Calu3 (cell line): ENCODE measurements at regions not wholly inside any gene's neighbourhood (a gene's known extent, or its start where the extent isn't known, plus 50 kb on each side); places are given as distances from the start of the nearest gene placed in this dataset.

Experiments used
- BruUV-seq: library from RNA; stranded (reverse); fragments of 400-500 nt; replicated peaks from 2 replicates; lab custom pipeline; 2021; lab: Mats Ljungman, UMichigan
- CTCF ChIA-PET: fragments of 300-600 bp; sonication (Branson Sonifier 250); formaldehyde crosslinking; loops from one replicate; lab custom pipeline; 2022; ENCODE audit warnings: antibody characterized with exemption; lab: Charles Lee
- DNase-seq: peaks from one replicate; pipeline ENCODE4 v3.0.0; 2022
- H3K27ac Mint-ChIP-seq: one replicate; pipeline ENCODE4 v1.8.0; 2022; ENCODE audit warnings: mixed read lengths; ENCODE audit not compliant: unreplicated experiment
- H3K27me3 Mint-ChIP-seq: one replicate; pipeline ENCODE4 v1.8.0; 2022; ENCODE audit warnings: mixed read lengths; ENCODE audit not compliant: unreplicated experiment
- H3K36me3 Mint-ChIP-seq: one replicate; pipeline ENCODE4 v1.8.0; 2022; ENCODE audit warnings: mild to moderate bottlenecking, moderate library complexity, mixed read lengths; ENCODE audit not compliant: insufficient read depth, unreplicated experiment
- H3K4me1 Mint-ChIP-seq: one replicate; pipeline ENCODE4 v1.8.0; 2022; ENCODE audit warnings: mild to moderate bottlenecking, low read depth, mixed read lengths; ENCODE audit not compliant: unreplicated experiment
- H3K4me3 Mint-ChIP-seq: one replicate; pipeline ENCODE4 v1.8.0; 2022; ENCODE audit warnings: mild to moderate bottlenecking, low read depth, moderate library complexity, mixed read lengths; ENCODE audit not compliant: unreplicated experiment
- H3K9me3 Mint-ChIP-seq: one replicate; pipeline ENCODE4 v1.8.0; 2022; ENCODE audit warnings: low read depth, mixed read lengths; ENCODE audit not compliant: unreplicated experiment
- CTCF ChIP-seq: fragments of 200-600 bp; IDR thresholded peaks from one replicate; pipeline ENCODE4 v1.8.0; 2022; ENCODE audit warnings: antibody characterized with exemption; ENCODE audit not compliant: unreplicated experiment
- intact Hi-C: fragments of 100-400 bp; cut with micrococcal nuclease; formaldehyde crosslinking; loops from one replicate; pipeline ENCODE4 v1.10.0; 2022; ENCODE audit not compliant: unreplicated experiment

GRCh38 chr9:121573717-121574485, 74.3 kb upstream of the GGTA1 start:
- no peaks in the 10 kb centered on the region for H3K9me3 Mint-ChIP-seq
- peaks cover 2% of the 10 kb centered on the region for H3K4me1 Mint-ChIP-seq
- no TSS peak for BruUV-seq
- no peak for DNase-seq
- H3K27me3 Mint-ChIP-seq = peaks cover 8% of the 10 kb centered on the region
- TF ChIP-seq CTCF = no peak
- no peak overlapping the region for H3K4me3 Mint-ChIP-seq
- CTCF ChIA-PET = interaction anchor here (0.5 to 1.3 kb wide), 4 partner anchors 17 to 75 kb away, joined by 3 to 10 read pairs (median 3); no protein-coding TSS in a partner anchor
- intact Hi-C loops = no loop called here
- H3K36me3 Mint-ChIP-seq = no peaks in the 10 kb centered on the region
- H3K27ac Mint-ChIP-seq = no peak overlapping the region

- Mint-ChIP-seq H3K4me3 (no peak overlapping the region), H3K9me3 (no peaks in the 10 kb centered on the region), H3K27me3 (peaks cover 8% of the 10 kb centered on the region), H3K4me1 (peaks cover 9% of the 10 kb centered on the region), H3K36me3 (no peaks in the 10 kb centered on the region), H3K27ac (no peak overlapping the region)
- no peak for TF ChIP-seq CTCF
- intact Hi-C loops = no loop called here
- no TSS peak for BruUV-seq
- DNase-seq = no peak
- CTCF ChIA-PET = no interaction called here
Measured at GRCh38 chr9:121574774-121575519, 75.3 kb upstream of the GGTA1 start.

- no TSS peak for BruUV-seq
Measured at GRCh38 chr9:121576281-121577075, 75.0 kb upstream of the DAB2IP start.

More at GRCh38 chr9:121576281-121577075, 75.0 kb upstream of the DAB2IP start:
- DNase-seq = no peak
- peaks cover 2% of the 10 kb centered on the region for H3K27me3 Mint-ChIP-seq
- CTCF ChIA-PET = interaction anchor here (0.7 to 1.0 kb wide), 2 partner anchors 18 to 26 kb away, joined by 3 to 4 read pairs; no protein-coding TSS in a partner anchor
- H3K4me3 Mint-ChIP-seq = no peak overlapping the region
- no peak for TF ChIP-seq CTCF
- H3K4me1 Mint-ChIP-seq = peaks cover 13% of the 10 kb centered on the region
- intact Hi-C loops = no loop called here
- no peaks in the 10 kb centered on the region for H3K9me3 Mint-ChIP-seq
- H3K36me3 Mint-ChIP-seq = no peaks in the 10 kb centered on the region
- H3K27ac Mint-ChIP-seq = no peak overlapping the region
